ENCODE measurements at regions not wholly inside any gene's neighbourhood (a gene's known extent, or its start where the extent isn't known, plus 50 kb on each side); places are given as distances from the start of the nearest gene placed in this dataset.
A peak's percentile ranks its signal among the peaks of the same experiment; 100 is the strongest.
"Not testable (repeated sequence)": the region's sequence is repeated elsewhere in the genome, so short reads cannot be mapped to it uniquely, and the experiment has no call there.

DNA sequence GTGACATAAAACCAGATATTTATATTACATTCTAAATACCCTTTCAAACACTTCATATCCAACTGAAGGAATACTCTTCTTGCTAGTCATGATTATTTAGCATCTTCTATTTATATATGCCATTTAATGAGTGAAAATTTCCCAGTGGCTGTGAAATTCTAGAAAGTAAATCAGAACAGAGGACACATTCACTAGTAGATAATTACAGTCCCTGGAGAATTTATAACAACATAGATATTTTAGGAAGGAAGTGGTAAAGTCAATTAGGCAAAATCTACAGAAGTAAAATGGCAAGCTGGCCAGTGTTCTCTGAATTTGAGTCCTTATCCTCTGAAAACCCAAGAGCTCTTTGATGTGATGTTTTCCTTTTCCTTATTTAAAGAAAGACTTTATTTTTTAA, 121.8 kb downstream of the PMAIP1 start:
- H3K9me3 Mint-ChIP-seq (ENCODE audit: low read depth), result no peaks in the 10 kb centered on the region
- H3K4me3 Mint-ChIP-seq (ENCODE audit: low read depth), result no peak overlapping the region
- DNase-seq (ENCODE audit: low spot score, unreplicated experiment), result no peak
- H3K4me1 Mint-ChIP-seq (ENCODE audit: low read depth), result no peaks in the 10 kb centered on the region
- TF ChIP-seq, protein P1, sequence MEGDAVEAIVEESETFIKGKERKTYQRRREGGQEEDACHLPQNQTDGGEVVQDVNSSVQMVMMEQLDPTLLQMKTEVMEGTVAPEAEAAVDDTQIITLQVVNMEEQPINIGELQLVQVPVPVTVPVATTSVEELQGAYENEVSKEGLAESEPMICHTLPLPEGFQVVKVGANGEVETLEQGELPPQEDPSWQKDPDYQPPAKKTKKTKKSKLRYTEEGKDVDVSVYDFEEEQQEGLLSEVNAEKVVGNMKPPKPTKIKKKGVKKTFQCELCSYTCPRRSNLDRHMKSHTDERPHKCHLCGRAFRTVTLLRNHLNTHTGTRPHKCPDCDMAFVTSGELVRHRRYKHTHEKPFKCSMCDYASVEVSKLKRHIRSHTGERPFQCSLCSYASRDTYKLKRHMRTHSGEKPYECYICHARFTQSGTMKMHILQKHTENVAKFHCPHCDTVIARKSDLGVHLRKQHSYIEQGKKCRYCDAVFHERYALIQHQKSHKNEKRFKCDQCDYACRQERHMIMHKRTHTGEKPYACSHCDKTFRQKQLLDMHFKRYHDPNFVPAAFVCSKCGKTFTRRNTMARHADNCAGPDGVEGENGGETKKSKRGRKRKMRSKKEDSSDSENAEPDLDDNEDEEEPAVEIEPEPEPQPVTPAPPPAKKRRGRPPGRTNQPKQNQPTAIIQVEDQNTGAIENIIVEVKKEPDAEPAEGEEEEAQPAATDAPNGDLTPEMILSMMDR (IDR thresholded peaks at IDR 0.05; ENCODE audit: unreplicated experiment), result no peak
- H3K36me3 Mint-ChIP-seq (ENCODE audit: insufficient read depth), result no peaks in the 10 kb centered on the region
- H3K27ac Mint-ChIP-seq, result no peak overlapping the region
- no peaks in the 10 kb centered on the region for H3K27me3 Mint-ChIP-seq

DNA sequence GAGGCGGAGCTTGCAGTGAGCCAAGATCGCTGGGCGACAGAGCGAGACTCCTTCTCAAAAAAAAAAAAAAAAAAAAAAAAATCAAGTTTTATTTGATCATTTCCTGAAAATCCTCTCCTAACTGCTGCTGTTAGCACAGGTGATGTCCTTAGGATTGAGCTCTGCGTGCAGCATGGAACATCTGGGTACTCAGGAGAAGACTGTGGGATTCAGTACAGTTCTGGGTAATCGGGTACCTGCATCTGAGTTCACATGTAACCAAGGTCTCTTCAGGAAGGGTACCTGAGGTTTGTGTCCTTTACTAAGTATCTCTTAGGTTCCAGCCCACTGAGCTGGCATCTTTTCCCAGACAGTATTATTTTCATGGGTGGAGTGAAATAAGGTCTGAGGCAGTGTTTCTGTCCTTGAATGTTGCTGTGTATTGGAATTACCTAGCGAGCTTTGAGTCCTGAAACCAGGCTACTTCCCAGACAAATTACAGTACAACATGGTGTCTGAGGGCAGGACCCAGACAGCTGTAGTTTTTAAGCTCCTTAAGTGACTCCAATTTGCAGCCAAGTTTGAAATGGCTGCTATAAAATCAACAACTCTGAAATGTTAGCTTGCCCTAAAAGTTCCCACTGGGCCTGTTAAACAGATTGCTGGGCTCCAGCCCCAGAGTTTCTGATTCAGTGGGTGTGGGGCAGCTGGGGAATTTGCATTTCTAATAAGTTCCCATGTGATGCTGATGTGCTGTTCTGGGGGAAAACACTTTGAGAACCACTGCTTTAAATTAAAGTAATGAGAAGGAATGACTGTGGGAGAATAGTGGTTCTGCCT, 120.5 kb downstream of the PMAIP1 start:
- Mint-ChIP-seq H3K4me1 (ENCODE audit: low read depth) (no peaks in the 10 kb centered on the region), H3K4me3 (ENCODE audit: low read depth) (no peak overlapping the region), H3K27me3 (no peaks in the 10 kb centered on the region), H3K9me3 (ENCODE audit: low read depth) (no peaks in the 10 kb centered on the region), H3K27ac (no peak overlapping the region), H3K36me3 (ENCODE audit: insufficient read depth) (no peaks in the 10 kb centered on the region)
- no peak for DNase-seq (ENCODE audit: low spot score, unreplicated experiment)
- TF ChIP-seq, protein P1 (IDR thresholded peaks at IDR 0.05; ENCODE audit: unreplicated experiment), result no peak

DNA sequence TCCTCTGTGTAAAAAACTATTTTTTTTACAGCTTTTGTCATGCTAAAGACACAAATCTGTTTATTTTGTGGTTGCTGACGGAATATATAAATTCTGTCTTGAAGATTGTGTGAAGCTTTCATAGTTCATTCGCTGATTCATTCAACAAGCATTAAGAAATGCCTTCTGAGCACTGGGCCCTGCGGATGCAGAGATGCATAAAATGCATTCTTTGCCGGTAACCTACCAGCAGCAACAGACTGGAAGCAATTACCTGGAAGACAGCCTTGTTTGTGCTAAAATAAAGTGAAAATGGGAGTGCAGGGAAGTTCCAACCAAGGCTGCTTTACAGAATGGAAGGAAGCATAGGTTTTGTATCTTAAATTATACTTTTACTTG, 119.7 kb downstream of the PMAIP1 start:
- H3K36me3 Mint-ChIP-seq (ENCODE audit: insufficient read depth), result no peaks in the 10 kb centered on the region
- H3K27ac Mint-ChIP-seq, result peak overlapping the region; percentile 58
- TF ChIP-seq, protein P1 (IDR thresholded peaks at IDR 0.05; ENCODE audit: unreplicated experiment), result no peak
- no peak overlapping the region for H3K4me3 Mint-ChIP-seq (ENCODE audit: low read depth)
- H3K27me3 Mint-ChIP-seq, result no peaks in the 10 kb centered on the region
- no peak for DNase-seq (ENCODE audit: low spot score, unreplicated experiment)
- H3K4me1 Mint-ChIP-seq (ENCODE audit: low read depth), result no peaks in the 10 kb centered on the region
- H3K9me3 Mint-ChIP-seq (ENCODE audit: low read depth), result no peaks in the 10 kb centered on the region

DNA sequence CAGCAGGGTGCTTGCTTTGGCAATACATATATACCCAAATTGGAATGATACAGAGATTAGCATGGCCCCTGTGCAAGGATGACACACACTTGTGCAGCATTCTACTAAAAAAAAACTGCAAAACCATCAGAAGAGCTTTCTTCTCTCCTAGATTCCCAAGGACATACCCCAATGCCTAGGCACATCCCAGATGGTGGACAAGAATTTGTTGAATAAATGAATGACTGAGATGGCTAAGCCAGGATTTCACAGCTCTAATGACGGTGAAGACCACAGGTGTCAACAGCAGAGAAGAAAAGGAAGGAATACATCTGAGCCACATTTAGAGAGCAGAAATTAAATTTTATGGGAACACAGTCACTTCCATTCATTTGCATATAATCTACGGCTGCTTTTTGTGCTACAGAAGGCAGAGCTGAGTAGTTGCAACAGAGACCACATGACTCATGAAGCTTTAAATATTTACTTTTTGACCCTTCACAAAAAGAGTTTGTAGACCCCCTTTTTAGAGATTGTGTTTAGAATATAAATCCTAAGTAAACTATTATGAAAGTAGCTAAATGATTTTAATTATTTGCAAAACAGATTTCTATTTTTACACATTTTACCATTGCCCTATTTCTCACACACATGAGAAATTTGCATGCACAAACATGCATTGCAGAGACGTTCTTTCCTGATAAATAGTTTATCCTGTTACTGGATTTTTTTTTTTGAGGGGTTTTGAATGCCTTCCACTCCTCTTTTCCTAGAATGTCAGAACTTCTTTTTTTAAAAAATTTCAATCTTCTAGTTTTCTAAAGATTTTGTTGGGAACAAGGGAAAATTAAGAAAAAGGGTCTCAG, 119.0 kb downstream of the PMAIP1 start:
- Mint-ChIP-seq H3K4me3 (ENCODE audit: low read depth) (no peak overlapping the region), H3K27ac (no peak overlapping the region), H3K36me3 (ENCODE audit: insufficient read depth) (no peaks in the 10 kb centered on the region), H3K27me3 (no peaks in the 10 kb centered on the region), H3K9me3 (ENCODE audit: low read depth) (no peaks in the 10 kb centered on the region), H3K4me1 (ENCODE audit: low read depth) (no peaks in the 10 kb centered on the region)
- TF ChIP-seq, protein P1 (IDR thresholded peaks at IDR 0.05; ENCODE audit: unreplicated experiment), result no peak
- no peak for DNase-seq (ENCODE audit: low spot score, unreplicated experiment)

DNA sequence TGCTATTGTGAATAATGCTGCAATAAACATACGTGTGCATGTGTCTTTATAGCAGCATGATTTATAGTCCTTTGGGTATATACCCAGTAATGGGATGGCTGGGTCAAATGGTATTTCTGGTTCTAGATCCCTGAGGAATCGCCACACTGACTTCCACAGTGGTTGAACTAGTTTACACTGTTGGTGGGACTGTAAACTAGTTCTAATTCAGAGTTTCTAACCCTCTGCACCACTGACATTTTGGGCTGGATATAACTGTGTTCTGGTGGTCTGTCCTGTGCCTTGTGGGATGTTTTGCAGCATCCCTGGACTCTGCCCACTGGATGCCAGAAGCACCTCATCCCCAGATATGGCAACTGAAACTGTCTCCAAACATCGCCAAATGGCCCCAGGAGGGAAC, 118.3 kb downstream of the PMAIP1 start:
- H3K4me1 Mint-ChIP-seq (ENCODE audit: low read depth); H3K27ac Mint-ChIP-seq; DNase-seq (ENCODE audit: low spot score, unreplicated experiment); H3K36me3 Mint-ChIP-seq (ENCODE audit: insufficient read depth); H3K4me3 Mint-ChIP-seq (ENCODE audit: low read depth); H3K27me3 Mint-ChIP-seq; H3K9me3 Mint-ChIP-seq (ENCODE audit: low read depth): not testable (repeated sequence)

Measured in progenitor cell of endocrine pancreas (in vitro differentiated cells).